Ureter (tissue), 1 donor: ENCODE measurements at regions not wholly inside any gene's neighbourhood (a gene's known extent, or its start where the extent isn't known, plus 50 kb on each side); places are given as distances from the start of the nearest gene placed in this dataset.

Experiments used
- DNase-seq: peaks from one replicate; pipeline ENCODE4 v3.0.0-alpha.2; 2020; ENCODE audit warnings: low spot score
- donor health status: DM: yes; HTN: yes; CAD: no.

GRCh38 chrY:10092342-10092741 is 564.7 kb downstream of the TSPY10 start:
- DNase-seq, result no peak

GRCh38 chrY:10106252-10106651 is 578.6 kb downstream of the TSPY10 start:
- DNase-seq, result peak; percentile 35
